ENCODE measurements at regions not wholly inside any gene's neighbourhood (a gene's known extent, or its start where the extent isn't known, plus 50 kb on each side); places are given as distances from the start of the nearest gene placed in this dataset.

DNA sequence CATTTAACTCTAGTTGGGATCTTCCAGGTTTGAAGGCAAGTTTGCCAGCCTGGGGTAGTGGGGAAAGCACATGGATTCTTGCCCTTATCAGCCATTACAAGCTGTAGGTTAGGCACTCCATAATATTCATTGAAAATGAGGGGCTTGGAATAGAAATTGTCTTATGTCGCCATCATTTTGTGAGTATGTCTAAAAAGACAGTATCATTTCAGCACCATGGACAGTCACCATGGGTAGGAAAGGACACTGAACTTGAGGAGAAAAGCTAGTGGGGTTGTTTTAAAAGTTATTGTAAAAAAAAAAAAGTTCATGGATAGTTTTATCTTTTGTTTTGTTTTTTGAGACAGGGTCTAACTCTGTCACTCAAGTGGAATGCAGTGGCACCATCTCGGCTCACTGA is 356.1 kb downstream of the HNRNPD start:
- TF ChIP-seq, protein P1, sequence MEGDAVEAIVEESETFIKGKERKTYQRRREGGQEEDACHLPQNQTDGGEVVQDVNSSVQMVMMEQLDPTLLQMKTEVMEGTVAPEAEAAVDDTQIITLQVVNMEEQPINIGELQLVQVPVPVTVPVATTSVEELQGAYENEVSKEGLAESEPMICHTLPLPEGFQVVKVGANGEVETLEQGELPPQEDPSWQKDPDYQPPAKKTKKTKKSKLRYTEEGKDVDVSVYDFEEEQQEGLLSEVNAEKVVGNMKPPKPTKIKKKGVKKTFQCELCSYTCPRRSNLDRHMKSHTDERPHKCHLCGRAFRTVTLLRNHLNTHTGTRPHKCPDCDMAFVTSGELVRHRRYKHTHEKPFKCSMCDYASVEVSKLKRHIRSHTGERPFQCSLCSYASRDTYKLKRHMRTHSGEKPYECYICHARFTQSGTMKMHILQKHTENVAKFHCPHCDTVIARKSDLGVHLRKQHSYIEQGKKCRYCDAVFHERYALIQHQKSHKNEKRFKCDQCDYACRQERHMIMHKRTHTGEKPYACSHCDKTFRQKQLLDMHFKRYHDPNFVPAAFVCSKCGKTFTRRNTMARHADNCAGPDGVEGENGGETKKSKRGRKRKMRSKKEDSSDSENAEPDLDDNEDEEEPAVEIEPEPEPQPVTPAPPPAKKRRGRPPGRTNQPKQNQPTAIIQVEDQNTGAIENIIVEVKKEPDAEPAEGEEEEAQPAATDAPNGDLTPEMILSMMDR (IDR thresholded peaks at IDR 0.05) = no peak
- TF ChIP-seq POLR2A (IDR thresholded peaks at IDR 0.05; ENCODE audit: low read depth) = no peak
- TF ChIP-seq EP300 (IDR thresholded peaks at IDR 0.05) = no peak
